K562 (cell line): ENCODE measurements at regions not wholly inside any gene's neighbourhood (a gene's known extent, or its start where the extent isn't known, plus 50 kb on each side); places are given as distances from the start of the nearest gene placed in this dataset.
"Not testable (repeated sequence)": the region's sequence is repeated elsewhere in the genome, so short reads cannot be mapped to it uniquely, and the experiment has no call there.

ENCODE experiments used
- ATAC-seq: fragments of 200-7000 bp; cut with Tn5 transposase; 3 replicates; pipeline ENCODE4 v1.9.1; 2020; ENCODE audit warnings: moderate library complexity
- BruUV-seq: library from RNA; stranded (reverse); fragments of 400-500 nt; replicated peaks from 2 replicates; lab custom pipeline; 2021; lab: Mats Ljungman, UMichigan
- CTCF ChIA-PET: fragments of 300-600 bp; formaldehyde crosslinking; extraction: SDS; loops from one replicate; lab custom pipeline; 2021; ENCODE audit warnings: low intra/inter-chr PET ratio; lab: Yijun Ruan, JAX
- POLR2A ChIA-PET: fragments of 300-600, 350-650 bp; sonication (Branson Sonifier 250); formaldehyde crosslinking; extraction: SDS; loops from one replicate; lab custom pipeline; 2021; ENCODE audit warnings: antibody characterized with exemption, inconsistent platforms; lab: Yijun Ruan, JAX
- DNase-seq, 4 experiments: peaks; one replicate each; pipeline versions ENCODE4 v3.0.0 to v3.0.0-alpha.2; 2011 to 2018; ENCODE audit warnings: low spot score in 3 of 4, mixed read lengths in 3 of 4; ENCODE audit errors: extremely low read depth in 1 of 4
- FAIRE-seq: peaks from 2 replicates; lab custom pipeline; 2011; peaks lifted over from hg19 to GRCh38; lab: Jason Lieb, UNC
- H2AFZ ChIP-seq: 2 replicates; pipeline ENCODE4 v1.6.0; 2011; ENCODE audit warnings: low read depth, low read length, control low read depth, inconsistent platforms
- H3K27ac ChIP-seq: fragments of 200-600 bp; 3 replicates; pipeline ENCODE4 v1.8.0; 2011; ENCODE audit warnings: low read depth, mild to moderate bottlenecking, control low read depth, inconsistent platforms, low read length, moderate library complexity, mixed read lengths; ENCODE audit errors: extremely low read depth
- H3K27me3 ChIP-seq, 2 experiments: fragments of 300-600 bp in 1 of 2; 2 replicates in 1 of 2; 3 replicates in 1 of 2; pipeline versions ENCODE4 v1.6.0 to v1.8.0; 2011; ENCODE audit warnings: inconsistent platforms in 2 of 2, low read length in 2 of 2, mild to moderate bottlenecking in 1 of 2, mixed read lengths in 1 of 2, moderate library complexity in 1 of 2; ENCODE audit not compliant: control insufficient read depth in 2 of 2, insufficient read depth in 2 of 2
- H3K36me3 ChIP-seq: fragments of 300-600 bp; 3 replicates; pipeline ENCODE4 v1.8.0; 2011; ENCODE audit warnings: mild to moderate bottlenecking, low read length, inconsistent platforms; ENCODE audit not compliant: control insufficient read depth, insufficient read depth
- H3K4me1 ChIP-seq, 2 experiments: fragments of 200-600 bp in 1 of 2; replicated peaks in 1 of 2; 2 replicates in 1 of 2; 3 replicates in 1 of 2; pipeline versions ENCODE4 v1.5.1 to v1.8.0; 2011; ENCODE audit warnings: inconsistent platforms in 2 of 2, low read length in 2 of 2, mild to moderate bottlenecking in 1 of 2, mixed read lengths in 1 of 2, moderate library complexity in 1 of 2; ENCODE audit not compliant: control insufficient read depth in 2 of 2, insufficient read depth in 2 of 2
- H3K4me2 ChIP-seq: 2 replicates; pipeline ENCODE4 v1.6.1; 2011; ENCODE audit warnings: low read length, control low read depth, inconsistent platforms, mixed read lengths; ENCODE audit not compliant: insufficient read depth
- H3K4me3 ChIP-seq: fragments of 200-600 bp; sonication (generic), shearing (Covaris generic); 2 replicates; pipeline ENCODE4 v1.5.1; 2016; ENCODE audit warnings: control low read depth, inconsistent platforms
- H3K79me2 ChIP-seq: fragments of 200-600 bp; 3 replicates; pipeline ENCODE4 v1.8.0; 2011; ENCODE audit warnings: low read length, inconsistent platforms; ENCODE audit not compliant: control insufficient read depth, insufficient read depth
- H3K9ac ChIP-seq, 2 experiments: 2 replicates each; pipeline versions ENCODE4 v1.6.0 to v1.6.1; 2011; ENCODE audit warnings: low read depth in 2 of 2, low read length in 2 of 2, control low read depth in 1 of 2, inconsistent platforms in 1 of 2, mild to moderate bottlenecking in 1 of 2, mixed read lengths in 1 of 2; ENCODE audit not compliant: insufficient read depth in 1 of 2
- H3K9me1 ChIP-seq: one replicate; pipeline ENCODE4 v1.6.0; 2011; ENCODE audit warnings: inconsistent platforms, mild to moderate bottlenecking, low read length, moderate library complexity; ENCODE audit not compliant: control insufficient read depth, insufficient read depth
- H3K9me3 ChIP-seq: replicated peaks from 2 replicates; pipeline ENCODE4 v1.5.1; 2011; ENCODE audit warnings: low read depth, low read length, inconsistent platforms; ENCODE audit not compliant: control insufficient read depth, insufficient read depth
- H4K20me1 ChIP-seq: replicated peaks from 2 replicates; pipeline ENCODE4 v1.6.1; 2011; ENCODE audit warnings: low read length, inconsistent platforms, mixed read lengths; ENCODE audit not compliant: control insufficient read depth, insufficient read depth
- CC2D1A ChIP-seq: fragments of 450-650 bp; IDR thresholded peaks from 2 replicates; pipeline ENCODE4 v1.6.1; 2017; ENCODE audit warnings: mild to moderate bottlenecking
- CTCFL ChIP-seq: IDR thresholded peaks from 2 replicates; pipeline ENCODE4 v1.6.1; 2011; ENCODE audit warnings: borderline replicate concordance, low read depth, mild to moderate bottlenecking, moderate library complexity, low read length; ENCODE audit not compliant: insufficient read depth, poor library complexity, severe bottlenecking
- DPF2 ChIP-seq: fragments of 450-650 bp; IDR thresholded peaks from 2 replicates; pipeline ENCODE4 v1.6.1; 2016
- ETV6 ChIP-seq, 3 experiments: fragments of 150-350 bp in 1 of 3; sonication (generic) in 1 of 3; formaldehyde crosslinking in 1 of 3; IDR thresholded peaks; 2 replicates each; pipeline versions ENCODE4 v1.6.1 to v1.8.0; 2014 to 2022; ENCODE audit warnings: borderline replicate concordance in 2 of 3, low read depth in 2 of 3, antibody characterized with exemption in 1 of 3, low read length in 1 of 3, mild to moderate bottlenecking in 1 of 3, missing genetic modification reagents in 1 of 3
- MIER1 ChIP-seq: fragments of 450-650 bp; IDR thresholded peaks from 2 replicates; pipeline ENCODE4 v1.6.1; 2016; ENCODE audit warnings: antibody characterized with exemption, mild to moderate bottlenecking, low read depth
- SNIP1 ChIP-seq: fragments of 450-650 bp; IDR thresholded peaks from 2 replicates; pipeline ENCODE4 v1.7.1; 2017; ENCODE audit warnings: low read depth, mild to moderate bottlenecking
- SP2 ChIP-seq: IDR thresholded peaks from 2 replicates; pipeline ENCODE4 v1.6.1; 2011; ENCODE audit warnings: mild to moderate bottlenecking, low read depth, low read length, moderate library complexity; ENCODE audit not compliant: poor library complexity, severe bottlenecking; ENCODE audit errors: extremely low read depth
- ZFP30 ChIP-seq: fragments of 250-450 bp; sonication (Bioruptor Pico); IDR thresholded peaks from 2 replicates; pipeline ENCODE4 v1.8.0; 2022; ENCODE audit warnings: moderate library complexity, mild to moderate bottlenecking, inconsistent platforms, borderline replicate concordance
- ZNF184 ChIP-seq: sonication (generic); formaldehyde crosslinking; IDR thresholded peaks from 2 replicates; pipeline ENCODE4 v1.5.0; 2020; ENCODE audit warnings: missing genetic modification reagents
- ZNF347 ChIP-seq: fragments of 450-650 bp; formaldehyde crosslinking; IDR thresholded peaks from 2 replicates; pipeline ENCODE4 v1.4.0; 2020; ENCODE audit warnings: low read depth, mild to moderate bottlenecking, moderate library complexity
- ZNF668 ChIP-seq: fragments of 250-450 bp; sonication (Bioruptor Pico); IDR thresholded peaks from 2 replicates; pipeline ENCODE4 v1.8.0; 2022; ENCODE audit warnings: mild to moderate bottlenecking, inconsistent platforms
- WGBS: fragments of 100-300 bp; shearing (Covaris generic); methylation state at CpG from one replicate; pipeline ENCODE4 v1.1.6; 2016; ENCODE audit warnings: low coverage, mixed read lengths; ENCODE audit not compliant: insufficient coverage; ENCODE audit errors: missing lambda C conversion rate; 5-methylcytosine and 5-hydroxymethylcytosine counted together
- in situ Hi-C: fragments of 300-500 bp; cut with MboI; formaldehyde crosslinking; loops from 4 replicates; pipeline ENCODE4 v1.15.0; 2018; ENCODE audit warnings: inconsistent platforms, mixed read lengths
- intact Hi-C: fragments of 100-400 bp; cut with micrococcal nuclease; formaldehyde crosslinking; loops from 2 replicates; pipeline ENCODE4 v1.14.2; 2022

- no peak for TF ChIP-seq ZFP30
- TF ChIP-seq CTCFL = no peak
These were observed 250.3 kb upstream of the CDH11 start (continued) for GRCh38 chr16:65372171-65372570.

GRCh38 chr16:65365732-65366715 lies 244.2 kb upstream of the CDH11 start:
- ChIA-PET POLR2A (no interaction called here), CTCF (no interaction called here)
- DNase-seq (no peak), ATAC-seq (no peak), FAIRE-seq (no peak)
- Histone ChIP-seq H4K20me1 (no peaks in the 10 kb centered on the region), H3K9me1 (no peaks in the 10 kb centered on the region), H3K4me2 (no peak overlapping the region), H3K4me3 (no peak overlapping the region), H3K36me3 (no peaks in the 10 kb centered on the region), H3K79me2 (no peaks in the 10 kb centered on the region), H3K27me3 (no peaks in the 10 kb centered on the region), H3K27ac (no peak overlapping the region), H3K9ac (no peak overlapping the region), H3K4me1 (no peaks in the 10 kb centered on the region), H2AFZ (no peak overlapping the region), H3K9me3 (no peaks in the 10 kb centered on the region)
- BruUV-seq = no TSS peak
- under 1% methylated on average over 9 of the region's 9 CpGs for WGBS
- in situ Hi-C loops (no loop called here), intact Hi-C loops (no loop called here)
- TF ChIP-seq ZNF184 (CRISPR knock-in tag) = no peak
- no peak for TF ChIP-seq CC2D1A
- TF ChIP-seq ZNF668 = no peak
- TF ChIP-seq SP2 = no peak
- TF ChIP-seq DPF2 = no peak
- TF ChIP-seq ETV6 (IDR thresholded peaks at IDR 0.05; ENCODE audit: borderline replicate concordance in 1 of 2, low read depth in 2 of 2, low read length in 1 of 2) = no peak
- no peak for TF ChIP-seq ETV6 (CRISPR knock-in tag; IDR thresholded peaks at IDR 0.05; ENCODE audit: borderline replicate concordance)
- no peak for TF ChIP-seq SNIP1
- TF ChIP-seq MIER1 = no peak
- TF ChIP-seq ZNF347 (CRISPR knock-in tag) = no peak
- TF ChIP-seq, all 486 proteins: peak for 0

GRCh38 chr16:65356721-65357120 lies 234.9 kb upstream of the CDH11 start:
- H3K9me3 ChIP-seq, H3K4me2 ChIP-seq, FAIRE-seq, H3K9me1 ChIP-seq, DNase-seq, H3K27ac ChIP-seq, H2AFZ ChIP-seq, H4K20me1 ChIP-seq, in situ Hi-C loops, BruUV-seq, H3K9ac ChIP-seq, ATAC-seq, H3K27me3 ChIP-seq, POLR2A ChIA-PET, H3K4me3 ChIP-seq, intact Hi-C loops, CTCF ChIA-PET, H3K4me1 ChIP-seq, H3K79me2 ChIP-seq, H3K36me3 ChIP-seq: not testable (repeated sequence)
- WGBS = 2% methylated on average over 13 of the region's 14 CpGs
